AG04450 (cell line): ENCODE measurements at regions not wholly inside any gene's neighbourhood (a gene's known extent, or its start where the extent isn't known, plus 50 kb on each side); places are given as distances from the start of the nearest gene placed in this dataset.

Source experiments
- CTCF ChIA-PET: fragments of 300-600, 350-600 bp; formaldehyde crosslinking; extraction: SDS; loops from one replicate; lab custom pipeline; 2022; ENCODE audit warnings: antibody characterized with exemption, inconsistent platforms; lab: Charles Lee
- POLR2A ChIA-PET: fragments of 350-600 bp; formaldehyde crosslinking; extraction: SDS; loops from one replicate; lab custom pipeline; 2021; ENCODE audit warnings: antibody characterized with exemption, inconsistent platforms; lab: Yijun Ruan, JAX
- DNase-seq: peaks from one replicate; pipeline ENCODE4 v3.0.0-alpha.2; 2011; ENCODE audit warnings: low read depth, low spot score
- H3K27ac ChIP-seq: one replicate; pipeline ENCODE4 v1.5.1; 2012; ENCODE audit warnings: low read depth, low read length, control low read depth
- H3K27me3 ChIP-seq: one replicate; pipeline ENCODE4 v1.6.0; 2012; ENCODE audit warnings: low read length; ENCODE audit not compliant: control insufficient read depth, insufficient read depth
- H3K4me3 ChIP-seq: 2 replicates; pipeline ENCODE4 v1.5.1; 2011; ENCODE audit warnings: mild to moderate bottlenecking, low read depth, low read length, control low read depth
- H3K9me3 ChIP-seq: 2 replicates; pipeline ENCODE4 v1.5.1; 2012; ENCODE audit warnings: low read length; ENCODE audit not compliant: control insufficient read depth, insufficient read depth
- CTCF ChIP-seq: IDR thresholded peaks from 2 replicates; pipeline ENCODE4 v1.5.1; 2011; ENCODE audit warnings: low read depth, low read length, control low read depth, inconsistent platforms

- no peak overlapping the region for H3K4me3 ChIP-seq
- no peak for DNase-seq
- TF ChIP-seq CTCF, result no peak
- no peak overlapping the region for H3K27ac ChIP-seq
- H3K9me3 ChIP-seq, result no peaks in the 10 kb centered on the region
- ChIA-PET POLR2A (no interaction called here), CTCF (no interaction called here)
- H3K27me3 ChIP-seq, result no peaks in the 10 kb centered on the region
These were observed 85.6 kb downstream of the RPL22L1 start for GRCh38 chr3:170784406-170784805.

GRCh38 chr3:170780955-170781354, 89.0 kb downstream of the RPL22L1 start:
- no peak for DNase-seq
- H3K9me3 ChIP-seq, result no peaks in the 10 kb centered on the region
- POLR2A ChIA-PET, result interaction anchor here (0.7 kb wide), 1 partner anchor 21 kb away, joined by 3 read pairs; no protein-coding TSS in a partner anchor
- H3K4me3 ChIP-seq, result no peak overlapping the region
- CTCF ChIA-PET, result interaction anchor here (0.6 to 1.4 kb wide), 5 partner anchors 13 to 382 kb away, joined by 3 to 7 read pairs (median 5); no protein-coding TSS in a partner anchor
- no peak overlapping the region for H3K27ac ChIP-seq
- TF ChIP-seq CTCF, result no peak
- H3K27me3 ChIP-seq, result no peaks in the 10 kb centered on the region

- H3K9me3 ChIP-seq, result no peaks in the 10 kb centered on the region
- no peak for DNase-seq
- H3K27ac ChIP-seq, result no peak overlapping the region
- no peak for TF ChIP-seq CTCF
- CTCF ChIA-PET, result interaction anchor here (1.0 to 1.4 kb wide), 3 partner anchors 13 to 367 kb away, joined by 3 to 7 read pairs (median 5); no protein-coding TSS in a partner anchor
- no peak overlapping the region for H3K4me3 ChIP-seq
- POLR2A ChIA-PET, result no interaction called here
- H3K27me3 ChIP-seq, result no peaks in the 10 kb centered on the region
These were observed 89.5 kb downstream of the RPL22L1 start for GRCh38 chr3:170780471-170780870.

GRCh38 chr3:170778240-170779217, 91.5 kb downstream of the RPL22L1 start:
- TF ChIP-seq CTCF, result no peak
- ChIA-PET POLR2A (no interaction called here), CTCF (interaction anchor here (0.9 kb wide), 1 partner anchor 31 kb away, joined by 3 read pairs; no protein-coding TSS in a partner anchor)
- no peaks in the 10 kb centered on the region for H3K9me3 ChIP-seq
- H3K27me3 ChIP-seq, result no peaks in the 10 kb centered on the region
- no peak for DNase-seq
- H3K27ac ChIP-seq, result no peak overlapping the region
- H3K4me3 ChIP-seq, result no peak overlapping the region

- TF ChIP-seq CTCF, result no peak
- Histone ChIP-seq H3K9me3 (no peaks in the 10 kb centered on the region), H3K4me3 (no peak overlapping the region), H3K27me3 (no peaks in the 10 kb centered on the region), H3K27ac (no peak overlapping the region)
- no peak for DNase-seq
- POLR2A ChIA-PET, result no interaction called here
- CTCF ChIA-PET, result interaction anchor here (0.9 kb wide), 1 partner anchor 32 kb away, joined by 3 read pairs; no protein-coding TSS in a partner anchor
These were observed 92.5 kb downstream of the RPL22L1 start for GRCh38 chr3:170777564-170777926.
